KOPT-K1 (cell line): ENCODE measurements at regions not wholly inside any gene's neighbourhood (a gene's known extent, or its start where the extent isn't known, plus 50 kb on each side); places are given as distances from the start of the nearest gene placed in this dataset.

Experiments
- H3K27ac ChIP-seq: fragments of 200-600 bp; sonication (generic); 2 replicates; pipeline ENCODE4 v1.5.1; 2016; ENCODE audit warnings: antibody characterized with exemption, mild to moderate bottlenecking, low read depth, low read length; ENCODE audit not compliant: poor library complexity, severe bottlenecking
- H3K36me3 ChIP-seq: fragments of 200-600 bp; sonication (generic); 2 replicates; pipeline ENCODE4 v1.5.1; 2017; ENCODE audit warnings: antibody characterized with exemption, mild to moderate bottlenecking, low read length, moderate library complexity; ENCODE audit not compliant: insufficient read depth
- H3K9me3 ChIP-seq: fragments of 200-600 bp; sonication (generic); 2 replicates; pipeline ENCODE4 v1.5.1; 2017; ENCODE audit warnings: antibody characterized with exemption, low read length, mild to moderate bottlenecking; ENCODE audit not compliant: insufficient read depth, poor library complexity, severe bottlenecking

DNA sequence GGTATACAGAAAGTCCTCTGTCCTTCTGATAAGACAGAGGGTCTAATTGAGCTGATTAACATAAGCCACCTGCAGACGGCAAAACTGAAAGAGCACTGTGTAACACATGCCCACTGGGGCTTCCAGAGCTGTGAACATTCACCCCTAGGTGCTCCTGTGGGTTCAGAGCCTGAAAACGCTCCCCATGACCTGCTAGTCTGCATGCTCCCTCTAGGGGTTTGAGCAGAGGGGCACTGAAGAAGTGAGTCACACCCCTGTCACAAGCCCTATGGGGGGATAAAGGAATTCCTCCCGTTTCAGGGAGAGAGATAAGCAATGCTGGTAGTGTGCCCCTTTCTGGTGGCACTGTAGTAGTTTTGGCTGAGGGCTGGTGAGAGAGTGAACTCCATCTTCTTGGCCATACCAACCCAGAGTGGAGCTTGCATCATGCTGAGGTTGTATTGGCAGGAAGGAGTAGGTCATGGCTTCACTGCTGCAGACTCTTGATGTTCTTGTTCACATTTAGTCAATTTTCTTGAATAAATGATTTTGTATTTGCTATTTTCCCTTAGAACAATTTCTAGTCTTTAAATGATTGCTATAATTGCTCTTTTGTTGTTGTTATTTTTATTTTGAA is 637.5 kb upstream of the MAN1A1 start:
- H3K9me3 ChIP-seq = no peaks in the 10 kb centered on the region
- H3K27ac ChIP-seq = no peak overlapping the region
- H3K36me3 ChIP-seq = no peaks in the 10 kb centered on the region

GRCh38 chr6:119985952-119986736 is 636.6 kb upstream of the MAN1A1 start:
- Histone ChIP-seq H3K27ac (no peak overlapping the region), H3K36me3 (no peaks in the 10 kb centered on the region), H3K9me3 (no peaks in the 10 kb centered on the region)

DNA sequence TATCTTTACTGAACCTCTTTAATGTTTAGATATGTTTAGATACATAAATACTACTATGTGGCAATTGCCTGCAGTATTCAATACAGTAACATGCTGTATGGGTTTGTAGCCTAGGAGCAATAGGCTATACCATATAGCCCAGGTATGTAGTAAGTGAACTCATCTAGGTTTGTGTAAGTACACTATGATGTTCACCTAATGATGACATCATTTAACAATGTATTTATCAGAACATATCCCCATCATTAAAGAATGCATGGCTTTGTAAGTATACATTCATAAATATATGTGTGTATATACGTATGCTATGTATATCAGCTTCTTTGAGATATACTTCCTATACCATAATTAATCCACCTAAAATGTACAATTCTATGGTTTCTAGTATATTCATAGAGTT is 631.2 kb upstream of the MAN1A1 start:
- Histone ChIP-seq H3K36me3 (no peaks in the 10 kb centered on the region), H3K9me3 (no peaks in the 10 kb centered on the region), H3K27ac (no peak overlapping the region)

DNA sequence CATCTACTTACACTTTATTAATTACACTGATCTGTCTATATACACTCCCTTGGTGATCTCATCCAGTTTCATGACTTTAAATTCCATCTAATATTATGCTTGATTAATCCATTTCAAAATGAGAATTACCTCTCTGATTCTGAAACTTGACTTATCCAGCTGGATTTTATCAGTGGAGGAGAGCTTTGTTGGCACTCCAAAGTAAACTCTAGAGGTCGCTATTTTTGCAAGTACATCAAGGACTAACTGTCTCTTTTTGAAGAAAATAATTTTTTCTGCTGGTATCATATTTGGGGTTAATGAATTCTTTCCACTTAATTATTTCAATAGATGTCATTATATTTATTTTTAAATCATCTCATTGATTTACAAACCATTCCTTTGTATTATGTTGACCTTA is 630.3 kb upstream of the MAN1A1 start:
- no peak overlapping the region for H3K27ac ChIP-seq
- no peaks in the 10 kb centered on the region for H3K36me3 ChIP-seq
- no peaks in the 10 kb centered on the region for H3K9me3 ChIP-seq

DNA sequence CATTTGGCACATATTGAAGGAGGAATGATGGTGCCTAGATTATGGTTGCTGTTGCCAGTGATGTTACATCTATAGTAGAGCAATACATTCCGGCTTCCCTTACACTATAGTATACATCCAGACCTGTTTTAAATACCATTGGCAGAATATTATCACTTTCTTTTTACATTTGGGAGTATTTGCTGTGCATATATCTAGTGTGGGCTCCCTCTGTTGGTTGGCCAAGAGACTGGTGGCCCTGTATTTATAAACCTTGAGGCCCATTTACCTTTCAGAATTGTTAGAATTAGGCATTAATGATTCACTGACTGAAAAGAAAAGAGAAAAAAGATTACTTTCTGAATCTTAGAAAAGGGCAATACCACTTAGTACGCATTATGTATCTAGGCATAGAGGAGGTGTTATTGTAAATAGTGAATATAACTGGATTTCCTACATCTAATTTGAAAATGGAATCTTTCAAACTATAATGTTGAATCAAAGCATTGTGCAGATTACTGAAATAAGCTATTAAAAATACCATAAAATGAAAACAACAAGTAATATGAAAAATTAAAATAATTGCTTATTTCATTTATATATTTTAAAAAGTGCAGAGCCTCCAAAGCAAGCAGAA is 628.8 kb upstream of the MAN1A1 start:
- H3K36me3 ChIP-seq = no peaks in the 10 kb centered on the region
- H3K9me3 ChIP-seq = no peaks in the 10 kb centered on the region
- H3K27ac ChIP-seq = no peak overlapping the region

DNA sequence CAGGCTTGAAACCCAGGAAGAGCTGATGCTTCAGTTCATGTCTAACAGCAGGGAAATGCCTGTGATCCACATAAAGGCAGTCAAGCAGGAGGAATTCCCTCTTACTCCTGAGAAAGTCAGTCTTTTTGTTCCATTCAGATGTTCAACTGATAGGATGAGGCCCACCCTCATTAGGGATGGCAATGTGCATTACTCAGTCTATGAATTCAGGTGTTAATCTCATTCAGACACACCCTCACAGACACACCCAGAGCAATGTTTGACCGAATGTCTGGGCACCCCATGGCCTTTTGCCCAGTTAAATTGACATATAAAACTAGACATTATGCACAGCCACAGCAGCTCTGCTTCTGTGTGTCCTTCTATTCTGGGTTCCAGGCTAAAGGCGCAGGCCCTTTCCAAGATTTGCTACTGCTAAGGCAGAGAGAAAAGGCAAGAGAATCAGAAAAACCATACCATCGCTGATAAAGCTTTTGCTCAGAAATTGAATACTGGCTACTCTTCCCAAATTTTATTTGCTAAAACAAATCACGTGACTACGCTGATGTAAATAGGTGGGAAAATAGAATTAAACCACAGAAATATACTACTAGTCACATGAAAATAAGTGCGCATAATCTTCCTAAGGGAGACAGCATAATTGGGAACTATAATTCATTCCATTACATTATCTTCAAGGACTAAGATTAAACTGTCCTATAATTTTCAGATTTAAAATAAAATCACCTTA is 625.0 kb upstream of the MAN1A1 start:
- Histone ChIP-seq H3K36me3 (no peaks in the 10 kb centered on the region), H3K9me3 (no peaks in the 10 kb centered on the region), H3K27ac (no peak overlapping the region)

DNA sequence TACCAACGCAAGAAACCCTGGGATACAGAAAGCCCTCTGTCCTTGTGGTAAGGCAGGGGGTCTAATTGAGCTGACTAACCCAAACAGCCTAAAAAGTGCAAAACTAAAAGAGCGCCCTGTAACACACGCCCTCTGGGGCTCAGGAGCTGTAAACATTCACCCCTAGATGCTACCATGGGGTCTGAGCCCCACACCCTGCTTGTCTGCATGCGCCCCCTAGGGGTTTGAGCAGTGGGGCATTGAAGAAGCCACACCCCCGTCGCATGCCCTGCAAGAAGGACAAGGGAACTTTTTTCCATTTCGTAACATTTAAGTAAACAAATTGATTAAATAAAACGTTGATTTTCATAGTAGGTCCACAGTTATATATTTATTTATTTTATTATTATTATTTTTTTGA is 616.9 kb upstream of the MAN1A1 start:
- no peaks in the 10 kb centered on the region for H3K9me3 ChIP-seq
- no peak overlapping the region for H3K27ac ChIP-seq
- H3K36me3 ChIP-seq = no peaks in the 10 kb centered on the region

DNA sequence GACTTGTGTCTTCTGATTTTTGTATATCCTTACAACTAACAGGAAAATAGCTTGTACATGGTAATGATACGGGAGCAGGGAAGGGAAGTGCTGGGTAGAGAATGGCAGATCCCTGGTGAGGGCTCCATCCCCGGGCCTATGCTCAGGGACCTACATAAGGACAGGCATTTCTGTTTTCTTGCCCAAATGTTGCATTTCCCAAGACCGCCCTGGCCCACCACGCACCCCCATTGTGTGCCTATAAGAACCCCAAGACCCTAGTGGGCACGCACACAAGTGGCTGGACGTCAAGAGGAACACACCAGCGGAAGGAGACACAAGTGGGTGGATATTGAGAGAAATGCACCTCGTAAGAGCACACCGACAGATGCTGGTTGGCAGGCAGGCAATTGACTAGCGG is 616.3 kb upstream of the MAN1A1 start:
- H3K27ac ChIP-seq = no peak overlapping the region
- no peaks in the 10 kb centered on the region for H3K9me3 ChIP-seq
- no peaks in the 10 kb centered on the region for H3K36me3 ChIP-seq

GRCh38 chr6:119965008-119965407 is 615.4 kb upstream of the MAN1A1 start:
- Histone ChIP-seq H3K9me3 (no peaks in the 10 kb centered on the region), H3K27ac (no peak overlapping the region)

DNA sequence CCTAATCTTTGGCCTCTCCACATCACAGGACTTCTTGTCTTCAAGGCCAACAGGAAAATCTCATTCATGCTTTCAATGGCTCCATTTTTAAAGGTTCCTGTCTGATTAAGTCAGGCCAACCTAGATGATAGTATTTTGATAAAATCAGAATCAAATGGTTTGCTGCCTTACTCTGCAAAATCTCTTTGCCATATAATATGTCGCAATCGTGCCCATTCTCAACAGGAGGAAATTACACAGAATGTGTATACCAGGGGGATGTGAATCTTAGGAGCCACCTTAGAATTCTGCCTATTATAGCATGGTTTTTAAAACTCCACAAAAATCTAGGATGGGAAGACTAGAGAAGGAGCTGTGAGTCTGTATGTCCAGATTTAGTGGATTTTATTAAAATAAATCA is 612.9 kb upstream of the MAN1A1 start:
- Histone ChIP-seq H3K27ac (no peak overlapping the region), H3K36me3 (no peaks in the 10 kb centered on the region), H3K9me3 (no peaks in the 10 kb centered on the region)

More at GRCh38 chr6:119965008-119965407, 615.4 kb upstream of the MAN1A1 start:
- no peaks in the 10 kb centered on the region for H3K36me3 ChIP-seq

DNA sequence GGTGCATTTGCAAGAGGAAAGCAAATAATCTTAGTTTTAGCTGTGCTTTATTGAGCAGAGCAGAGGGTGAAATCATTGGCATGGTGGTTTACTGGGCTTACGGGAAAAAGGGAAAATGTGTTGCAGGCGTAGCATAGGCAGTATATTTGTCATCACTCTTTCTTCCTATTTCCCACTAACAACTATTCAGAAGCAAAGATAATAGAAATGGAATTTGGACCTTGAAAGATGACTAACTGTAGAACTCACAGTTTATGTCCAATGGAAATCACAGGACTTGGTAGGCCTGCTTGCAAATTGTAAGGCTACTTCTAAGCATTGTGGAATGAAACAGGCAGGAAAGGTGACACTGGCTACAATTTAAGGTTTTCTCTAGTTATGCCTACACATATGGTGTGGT is 611.9 kb upstream of the MAN1A1 start:
- H3K36me3 ChIP-seq = no peaks in the 10 kb centered on the region
- H3K27ac ChIP-seq = no peak overlapping the region
- no peaks in the 10 kb centered on the region for H3K9me3 ChIP-seq

DNA sequence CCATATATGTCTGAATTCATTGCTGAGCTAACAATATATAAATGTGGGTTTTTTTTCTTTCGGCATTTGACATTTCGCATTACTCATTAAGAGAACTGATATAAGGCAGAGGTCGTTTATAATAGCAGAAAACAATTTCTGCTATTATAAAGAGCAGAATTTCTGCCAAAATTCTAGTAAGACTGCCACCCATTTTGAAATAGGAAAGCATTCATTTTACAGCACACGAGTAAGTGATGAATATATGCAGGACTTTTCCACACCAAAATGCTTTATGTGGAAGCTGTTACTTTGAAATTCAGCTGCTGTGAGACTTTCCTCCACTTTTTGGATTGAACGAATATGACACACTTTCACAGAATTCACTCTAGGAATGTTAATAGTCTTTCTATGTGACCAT is 610.9 kb upstream of the MAN1A1 start:
- H3K27ac ChIP-seq = no peak overlapping the region
- no peaks in the 10 kb centered on the region for H3K36me3 ChIP-seq
- no peaks in the 10 kb centered on the region for H3K9me3 ChIP-seq

GRCh38 chr6:119960036-119960435 is 610.5 kb upstream of the MAN1A1 start:
- no peak overlapping the region for H3K27ac ChIP-seq
- no peaks in the 10 kb centered on the region for H3K9me3 ChIP-seq
- H3K36me3 ChIP-seq = no peaks in the 10 kb centered on the region

GRCh38 chr6:119957195-119957594 is 607.6 kb upstream of the MAN1A1 start:
- no peaks in the 10 kb centered on the region for H3K9me3 ChIP-seq
- H3K36me3 ChIP-seq = no peaks in the 10 kb centered on the region
- H3K27ac ChIP-seq = no peak overlapping the region

GRCh38 chr6:119952696-119953095 is 603.1 kb upstream of the MAN1A1 start:
- Histone ChIP-seq H3K27ac (no peak overlapping the region), H3K9me3 (no peaks in the 10 kb centered on the region), H3K36me3 (no peaks in the 10 kb centered on the region)
